Activated T-cell treated with anti-CD3 and anti-CD28 coated beads for 48 hours (primary cell): ENCODE measurements at regions not wholly inside any gene's neighbourhood (a gene's known extent, or its start where the extent isn't known, plus 50 kb on each side); places are given as distances from the start of the nearest gene placed in this dataset.
"Not testable (repeated sequence)": the region's sequence is repeated elsewhere in the genome, so short reads cannot be mapped to it uniquely, and the experiment has no call there.

Experiments
- DNase-seq: peaks from one replicate; pipeline ENCODE4 v3.0.0-alpha.2; 2020; ENCODE audit warnings: low read depth

DNA sequence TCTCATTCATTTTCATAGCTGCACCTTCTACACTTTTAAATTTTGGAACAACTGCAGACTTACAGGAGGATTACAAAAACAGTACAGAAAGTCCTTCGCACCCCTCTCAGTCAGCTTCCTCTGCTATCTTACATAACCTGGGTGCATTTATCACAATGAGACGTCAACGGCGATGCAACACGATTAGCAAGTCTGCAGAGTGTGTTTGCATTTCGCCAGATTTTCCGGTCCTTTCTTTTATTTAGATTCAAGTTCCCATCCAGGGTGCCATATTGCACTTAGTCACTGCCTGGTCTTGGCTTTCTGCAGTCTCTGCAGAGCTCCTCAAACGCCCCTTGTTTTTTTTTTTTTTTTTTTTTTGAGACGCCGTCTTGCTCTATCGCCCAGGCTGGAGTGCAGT, 85.9 kb downstream of the ASMT start:
- DNase-seq, result no peak

DNA sequence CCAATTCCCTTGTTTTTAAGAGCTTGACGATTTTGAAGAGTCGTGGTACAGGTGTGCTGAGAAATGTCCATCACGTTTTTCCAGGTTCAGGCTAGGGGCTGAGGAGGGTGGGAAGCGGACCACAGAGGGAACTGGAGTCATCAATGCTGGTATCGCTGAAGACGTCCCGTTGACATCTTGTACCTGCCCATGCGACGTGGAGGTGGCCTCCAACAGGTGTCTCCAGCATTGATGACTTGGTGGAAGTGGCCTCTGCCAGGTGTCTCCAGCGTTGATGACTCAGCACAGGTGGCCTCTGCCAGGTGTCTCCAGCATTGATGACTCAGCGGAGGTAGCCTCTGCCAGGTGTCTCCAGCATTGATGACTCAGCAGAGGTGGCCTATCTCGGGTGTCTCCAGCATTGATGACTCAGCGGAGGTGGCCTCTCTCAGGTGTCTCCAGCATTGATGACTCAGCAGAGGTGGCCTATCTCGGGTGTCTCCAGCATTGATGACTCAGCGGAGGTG, 86.6 kb downstream of the ASMT start:
- not testable (repeated sequence) for DNase-seq

DNA sequence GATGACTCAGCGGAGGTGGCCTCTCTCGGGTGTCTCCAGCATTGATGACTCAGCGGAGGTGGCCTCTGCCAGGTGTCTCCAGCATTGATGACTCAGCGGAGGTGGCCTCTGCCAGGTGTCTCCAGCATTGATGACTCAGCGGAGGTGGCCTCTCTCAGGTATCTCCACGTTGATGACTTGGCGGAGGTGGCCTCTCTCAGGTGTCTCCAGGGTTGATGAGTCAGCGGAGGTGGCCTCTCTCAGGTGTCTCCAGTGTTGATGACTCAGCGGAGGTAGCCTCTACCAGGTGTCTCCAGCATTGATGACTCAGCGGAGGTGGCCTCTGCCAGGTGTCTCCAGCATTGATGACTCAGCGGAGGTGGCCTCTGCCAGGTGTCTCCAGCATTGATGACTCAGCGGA, 87.3 kb downstream of the ASMT start:
- not testable (repeated sequence) for DNase-seq

DNA sequence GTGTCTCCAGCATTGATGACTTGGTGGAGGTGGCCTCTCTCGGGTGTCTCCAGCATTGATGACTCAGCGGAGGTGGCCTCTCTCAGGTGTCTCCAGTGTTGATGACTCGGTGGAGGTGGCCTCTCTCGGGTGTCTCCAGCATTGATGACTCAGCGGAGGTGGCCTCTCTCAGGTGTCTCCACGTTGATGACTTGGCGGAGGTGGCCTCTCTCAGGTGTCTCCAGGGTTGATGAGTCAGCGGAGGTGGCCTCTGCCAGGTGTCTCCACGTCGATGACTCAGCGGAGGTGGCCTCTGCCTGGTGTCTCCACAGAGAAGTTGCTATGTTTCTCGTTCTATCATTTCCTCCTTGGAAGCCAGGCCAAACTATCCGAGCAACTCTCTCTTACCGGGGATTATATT, 87.7 kb downstream of the ASMT start:
- not testable (repeated sequence) for DNase-seq

DNA sequence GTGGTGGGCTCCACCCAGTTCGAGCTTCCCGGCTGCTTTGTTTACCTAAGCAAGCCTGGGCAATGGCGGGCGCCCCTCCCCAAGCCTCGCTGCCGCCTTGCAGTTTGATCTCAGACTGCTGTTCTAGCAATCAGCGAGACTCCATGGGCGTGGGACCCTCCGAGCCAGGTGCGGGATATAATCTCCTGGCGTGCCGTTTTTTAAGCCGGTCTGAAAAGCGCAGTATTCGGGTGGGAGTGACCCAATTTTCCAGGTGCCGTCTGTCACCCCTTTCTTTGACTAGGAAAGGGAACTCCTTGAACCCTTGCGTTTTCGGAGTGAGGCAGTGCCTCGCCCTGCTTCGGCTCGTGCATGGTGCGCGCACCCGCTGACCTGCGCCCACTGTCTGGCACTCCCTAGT, 94.4 kb downstream of the ASMT start:
- not testable (repeated sequence) for DNase-seq

DNA sequence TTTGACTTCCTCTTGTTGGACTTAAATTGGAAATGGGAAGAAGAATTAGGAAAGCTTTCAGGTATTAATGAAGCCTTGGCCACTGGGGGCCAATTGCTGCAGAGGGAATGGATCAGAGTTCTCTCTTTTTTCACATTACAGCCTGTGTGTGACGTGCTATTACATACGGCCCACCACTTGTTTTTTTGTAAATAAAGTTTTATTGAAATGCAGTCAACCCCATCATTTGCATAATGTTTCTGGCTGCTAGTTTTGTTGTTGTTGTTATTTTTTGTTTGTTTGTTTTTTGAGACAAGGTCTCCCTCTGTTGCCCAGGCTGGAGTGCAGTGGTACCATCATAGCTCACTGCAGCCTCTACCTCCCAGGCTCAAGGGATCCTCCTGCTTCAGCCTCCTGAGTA, 98.4 kb downstream of the ASMT start:
- DNase-seq, result no peak

DNA sequence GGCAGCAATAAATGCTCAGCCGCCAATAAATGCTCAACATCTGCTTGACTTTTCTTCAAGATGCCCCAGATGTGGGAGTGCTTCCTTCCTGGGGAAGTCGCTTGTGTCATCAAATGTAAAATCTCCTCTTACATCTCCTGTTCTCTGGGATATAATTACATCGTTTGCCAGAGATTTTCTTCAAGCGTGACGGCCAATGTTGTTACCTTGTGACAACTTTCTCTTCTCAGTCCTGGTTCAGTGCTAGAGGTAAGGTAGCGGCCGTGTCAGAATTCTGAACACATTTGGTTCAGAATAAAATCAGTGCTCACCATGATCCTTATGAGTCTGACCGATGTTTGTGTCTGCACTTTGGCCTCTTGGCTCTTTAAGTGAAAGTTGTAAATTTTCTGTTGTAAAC, 102.5 kb downstream of the ASMT start:
- DNase-seq, result no peak

DNA sequence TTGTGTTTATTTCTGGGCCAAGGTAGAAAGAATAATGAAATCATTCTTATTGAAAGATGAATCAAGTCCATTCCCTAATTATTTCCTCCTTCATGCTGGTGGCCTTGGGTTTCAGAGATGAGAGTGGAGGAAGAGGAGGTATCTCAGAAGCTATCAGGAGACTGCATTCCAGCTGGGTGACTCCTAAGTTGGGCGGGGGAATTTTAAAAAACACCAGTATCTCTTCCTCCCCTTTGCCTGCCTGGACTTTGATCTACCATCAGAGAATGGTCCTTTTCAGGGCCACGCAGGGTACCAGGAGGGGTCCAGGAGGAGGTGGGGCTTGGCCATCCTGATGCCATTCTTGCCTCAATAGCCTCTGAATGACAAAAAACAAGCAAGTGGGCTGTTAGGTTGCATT, 104.4 kb downstream of the ASMT start:
- no peak for DNase-seq

DNA sequence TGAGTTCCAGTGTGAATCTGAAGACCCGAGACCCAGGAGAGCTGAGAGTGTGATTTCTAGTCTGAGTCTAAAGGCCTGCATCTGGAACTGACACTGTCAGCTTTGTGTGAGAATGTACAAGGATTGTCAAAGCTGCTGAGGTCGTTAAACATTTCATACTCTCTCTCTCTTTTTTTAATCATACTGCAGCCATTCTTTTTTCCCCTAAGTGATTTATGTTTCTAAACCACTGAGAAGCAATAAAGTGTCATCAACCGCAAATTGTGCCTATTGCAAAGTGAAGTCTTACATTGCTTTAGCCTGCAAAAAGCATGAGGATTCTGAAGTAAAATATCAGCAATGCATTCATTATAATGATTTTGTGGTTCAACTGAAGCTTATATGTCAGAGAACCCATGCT, 106.0 kb downstream of the ASMT start:
- no peak for DNase-seq

DNA sequence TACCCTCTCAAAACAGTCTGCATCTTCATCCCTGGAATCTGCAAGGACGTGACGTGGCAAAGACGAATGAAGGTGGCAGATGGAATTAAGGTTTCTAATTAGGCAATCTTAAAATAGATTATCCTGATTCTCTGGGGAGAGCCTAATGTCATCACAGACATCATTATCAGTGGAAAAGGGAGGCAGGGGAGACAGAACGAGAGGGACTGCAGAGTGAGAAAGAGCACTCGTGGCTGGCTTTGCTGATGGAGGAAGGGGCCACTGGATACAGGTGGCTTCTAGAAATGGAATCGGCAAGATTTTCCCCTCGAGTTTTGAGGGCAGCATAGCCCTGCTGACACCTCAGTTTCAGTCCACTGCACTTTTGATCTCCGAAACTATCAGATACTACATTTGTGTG, 110.6 kb downstream of the ASMT start:
- DNase-seq, result no peak

DNA sequence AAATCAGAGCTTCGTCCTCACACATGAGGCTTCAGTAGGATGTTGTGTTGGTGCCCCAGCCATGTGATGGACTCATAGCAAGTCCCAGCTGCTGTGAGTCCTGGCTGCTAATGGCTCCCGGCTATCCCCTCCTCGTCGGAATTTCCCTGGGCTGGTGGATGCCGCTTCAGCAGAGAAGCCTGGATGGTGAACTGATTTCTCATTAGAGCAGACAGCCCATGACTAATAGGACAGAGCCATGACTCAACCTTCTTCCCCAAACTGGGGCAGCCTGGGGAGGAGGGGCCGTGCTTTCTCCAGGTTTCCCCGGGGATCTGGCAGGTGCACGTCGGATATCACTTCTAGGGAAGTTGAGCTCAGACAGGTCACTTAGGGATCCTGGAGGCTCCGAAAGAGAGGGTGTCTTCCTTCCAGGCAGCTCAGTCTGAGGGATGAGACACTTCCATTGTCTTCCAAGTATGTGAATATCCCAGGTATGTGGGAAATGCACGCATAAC, 112.7 kb downstream of the ASMT start:
- DNase-seq, result no peak

DNA sequence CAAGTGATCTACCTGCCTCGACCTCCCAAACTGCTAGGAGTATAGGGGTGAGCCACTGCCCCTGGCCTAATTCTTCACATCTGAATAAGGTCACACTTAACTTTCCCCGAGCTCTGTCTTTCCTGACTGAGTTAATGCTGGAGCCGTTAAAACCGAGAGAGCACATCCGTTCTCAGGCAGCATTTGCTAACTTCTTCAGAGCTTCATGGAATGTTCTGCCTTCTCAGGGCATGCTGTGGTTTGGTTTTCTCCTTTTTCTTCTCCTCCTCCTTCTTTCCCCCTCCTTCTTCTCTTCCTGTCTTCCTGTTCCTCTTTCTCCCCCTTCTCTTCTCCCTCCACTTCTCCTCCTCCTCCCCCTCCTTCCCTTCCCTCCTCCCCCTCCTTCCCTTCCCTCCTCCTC, 119.9 kb downstream of the ASMT start:
- no peak for DNase-seq

DNA sequence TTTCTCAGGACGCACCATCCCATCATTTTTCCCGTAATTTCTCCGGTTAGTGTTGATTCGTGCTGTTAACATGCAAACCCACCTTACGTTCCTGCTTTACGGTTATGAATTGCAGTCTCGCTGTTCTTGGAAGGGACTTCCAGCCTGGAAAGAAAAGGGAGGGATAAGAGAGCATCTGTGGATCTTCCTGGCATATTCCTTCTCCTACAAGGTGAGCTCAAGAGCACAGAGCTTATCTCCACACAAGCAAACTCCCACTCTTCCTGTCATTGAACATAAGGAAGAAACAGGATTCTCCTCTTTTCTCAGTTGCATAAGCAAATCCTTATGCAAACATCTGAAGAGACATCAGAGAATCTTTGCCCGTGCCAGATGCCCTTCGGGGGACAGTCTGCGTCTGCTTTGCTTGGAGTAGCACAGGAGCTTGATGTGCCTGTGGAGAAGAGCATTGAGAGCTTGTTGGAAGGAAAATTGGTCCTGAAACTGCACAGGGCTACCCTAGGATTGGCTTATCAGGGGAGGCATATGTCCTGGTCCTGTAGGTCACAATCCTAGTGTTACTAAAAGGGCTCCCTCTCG, 127.0 kb downstream of the ASMT start:
- DNase-seq, result no peak

DNA sequence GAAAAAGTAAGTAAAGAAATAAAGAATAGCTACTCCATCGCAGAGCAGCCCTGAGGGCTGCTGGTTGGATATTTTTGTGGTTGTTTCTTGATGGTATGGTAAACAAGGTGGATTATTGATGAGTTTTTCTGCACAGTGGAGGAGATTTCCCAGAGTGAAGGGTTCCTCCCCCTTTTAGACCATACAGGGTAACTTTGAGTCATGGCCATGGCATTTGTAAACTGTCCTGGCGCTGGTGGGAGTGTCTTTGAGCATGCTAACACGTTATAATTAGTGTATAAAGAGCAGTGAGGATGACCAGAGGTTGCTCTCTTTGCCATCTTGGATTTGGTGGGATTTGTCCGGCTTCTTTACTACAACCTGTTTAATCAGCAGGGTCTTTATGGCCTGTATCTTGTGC, 128.2 kb downstream of the ASMT start:
- no peak for DNase-seq

DNA sequence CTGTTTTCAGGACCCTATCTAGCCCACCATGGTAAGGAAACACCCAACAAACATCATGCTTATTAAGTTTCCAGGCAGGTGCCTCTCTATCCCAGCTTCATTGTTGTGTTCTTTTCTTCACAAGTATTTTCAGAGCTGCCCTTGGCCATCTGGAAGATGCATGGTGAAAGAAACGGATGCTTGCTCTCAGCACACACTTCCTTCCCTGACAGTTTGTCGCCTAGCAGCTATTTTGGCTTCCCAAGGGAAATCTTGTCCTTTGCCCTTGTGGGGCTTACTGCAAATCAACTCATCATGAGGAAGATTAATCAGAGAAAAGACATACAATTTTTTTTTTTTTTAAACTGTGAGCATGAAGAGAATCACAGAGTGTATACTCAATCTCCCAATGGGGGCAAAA, 128.8 kb downstream of the ASMT start:
- no peak for DNase-seq

DNA sequence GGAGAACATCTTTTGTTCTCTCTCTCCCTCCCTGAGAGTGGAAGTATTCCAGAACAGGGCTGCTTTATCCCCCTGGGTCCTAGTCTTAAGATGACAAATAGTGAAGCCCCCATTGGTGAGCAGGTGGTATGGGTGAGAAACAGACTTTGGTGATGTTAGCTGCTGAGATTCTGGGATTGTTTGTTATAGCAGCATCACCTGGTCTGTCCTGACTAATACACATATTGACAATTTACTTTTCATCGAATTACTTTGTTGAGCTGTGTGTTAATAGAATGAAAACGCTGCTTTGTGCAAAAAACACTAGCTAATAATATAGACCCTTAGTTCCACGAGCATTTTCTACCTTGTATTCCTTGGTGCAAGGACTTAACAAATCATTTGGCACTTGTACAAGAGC, 133.5 kb downstream of the ASMT start:
- no peak for DNase-seq

DNA sequence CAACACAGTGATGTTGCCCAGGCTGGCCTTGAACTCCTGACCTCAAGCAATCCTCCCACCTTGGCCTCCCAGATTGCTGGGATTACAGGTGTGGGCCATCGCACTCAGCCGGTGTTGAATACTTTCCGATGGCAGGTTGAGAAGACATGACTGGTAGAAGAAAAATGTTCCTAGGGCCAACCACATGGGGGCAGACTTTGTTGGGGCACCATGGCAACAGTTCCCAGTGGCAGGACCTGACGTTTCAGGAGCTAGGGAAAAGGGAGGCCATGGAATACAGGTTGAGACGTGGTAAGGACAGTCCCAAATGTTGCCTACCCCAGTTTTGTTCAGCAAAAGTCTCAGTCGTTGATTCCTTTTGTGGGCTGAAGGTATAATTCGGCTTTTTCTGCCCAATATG, 134.6 kb downstream of the ASMT start:
- DNase-seq, result no peak

DNA sequence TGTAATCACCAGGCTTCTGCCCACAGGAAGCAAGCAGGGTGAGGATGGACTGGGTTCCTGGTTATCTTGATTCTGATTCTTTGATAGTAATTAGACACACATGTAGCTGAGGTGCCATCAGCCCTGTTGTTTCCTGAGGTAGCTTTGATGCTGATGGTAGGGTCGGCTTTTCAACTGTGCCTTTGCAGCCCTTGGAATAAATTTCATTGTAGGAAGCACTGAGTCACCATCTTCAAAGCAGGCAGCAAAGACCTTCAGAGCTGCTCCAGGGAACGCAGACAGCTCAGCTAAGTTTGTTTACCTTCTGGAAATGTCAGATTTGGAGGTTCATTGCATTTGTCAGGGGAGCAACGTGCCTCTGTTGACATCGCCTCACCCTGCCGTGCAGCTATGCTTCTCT, 135.4 kb downstream of the ASMT start:
- no peak for DNase-seq

DNA sequence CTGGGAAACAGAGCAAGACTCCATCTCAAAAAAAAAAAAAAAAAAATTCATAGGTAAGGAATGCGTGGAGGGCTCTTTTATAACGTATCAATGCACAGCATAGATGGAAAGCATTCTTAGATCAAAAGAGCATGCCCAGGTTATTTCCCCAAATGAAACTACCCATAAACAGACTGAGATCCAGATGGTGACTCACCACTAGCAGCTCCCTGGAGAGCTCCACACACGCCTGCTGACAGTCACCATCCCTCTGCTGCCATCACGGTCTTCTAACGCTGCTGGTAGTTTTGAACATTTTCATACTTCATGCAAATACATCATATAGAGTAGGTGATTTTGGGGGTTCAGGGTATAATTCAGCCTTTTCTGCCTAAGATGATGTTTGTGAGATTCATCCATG, 136.9 kb downstream of the ASMT start:
- DNase-seq, result no peak

DNA sequence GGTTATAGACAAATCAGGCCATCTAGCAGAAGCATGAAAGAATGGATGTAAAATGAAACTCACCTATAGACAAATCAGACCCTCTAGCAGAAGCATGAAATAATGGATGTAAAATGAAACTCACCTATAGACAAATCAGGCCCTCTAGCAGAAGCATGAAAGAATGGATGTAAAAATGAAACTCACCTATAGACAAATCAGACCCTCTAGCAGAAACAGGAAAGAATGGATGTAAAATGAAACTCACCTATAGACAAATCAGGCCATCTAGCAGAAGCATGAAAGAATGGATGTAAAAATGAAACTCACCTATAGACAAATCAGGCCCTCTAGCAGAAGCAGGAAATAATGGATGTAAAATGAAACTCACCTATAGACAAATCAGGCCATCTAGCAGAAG, 137.9 kb downstream of the ASMT start:
- DNase-seq, result not testable (repeated sequence)

DNA sequence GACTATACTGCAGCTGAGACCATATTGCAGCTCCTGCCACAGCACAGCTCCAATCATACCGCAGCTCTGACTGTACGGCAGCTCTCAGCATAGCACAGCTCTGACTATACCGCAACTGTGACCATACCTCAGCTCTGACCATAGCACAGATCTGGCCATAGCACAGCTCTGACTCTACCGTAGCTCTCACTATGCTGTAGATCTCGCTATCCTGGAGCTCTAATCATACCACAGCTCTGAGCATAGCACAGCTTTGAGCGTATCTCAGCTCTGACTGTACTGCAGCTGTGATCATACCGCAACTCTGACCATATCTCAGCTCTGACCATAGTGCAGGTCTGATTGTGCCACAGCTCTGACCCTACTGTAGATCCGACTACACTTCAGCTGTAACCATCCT, 139.2 kb downstream of the ASMT start:
- no peak for DNase-seq

DNA sequence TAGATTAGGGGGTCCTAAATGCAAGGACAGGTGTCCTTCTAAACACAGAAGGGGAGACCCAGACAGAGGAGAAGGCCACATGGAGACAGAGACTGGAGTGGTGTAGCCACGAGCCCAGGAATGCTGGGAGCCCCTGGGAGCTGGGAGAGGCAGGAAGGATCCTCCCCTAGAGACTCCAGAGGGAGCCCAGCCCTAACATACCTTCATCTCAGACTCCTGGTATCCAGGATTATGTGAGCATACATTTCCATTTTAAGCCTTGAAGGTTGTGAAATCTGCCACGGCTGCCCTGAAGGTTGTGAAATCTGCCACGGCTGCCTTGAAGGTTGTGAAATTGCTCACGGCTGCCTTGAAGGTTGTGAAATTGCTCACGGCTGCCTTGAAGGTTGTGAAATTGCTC, 148.4 kb downstream of the ASMT start:
- DNase-seq, result no peak

DNA sequence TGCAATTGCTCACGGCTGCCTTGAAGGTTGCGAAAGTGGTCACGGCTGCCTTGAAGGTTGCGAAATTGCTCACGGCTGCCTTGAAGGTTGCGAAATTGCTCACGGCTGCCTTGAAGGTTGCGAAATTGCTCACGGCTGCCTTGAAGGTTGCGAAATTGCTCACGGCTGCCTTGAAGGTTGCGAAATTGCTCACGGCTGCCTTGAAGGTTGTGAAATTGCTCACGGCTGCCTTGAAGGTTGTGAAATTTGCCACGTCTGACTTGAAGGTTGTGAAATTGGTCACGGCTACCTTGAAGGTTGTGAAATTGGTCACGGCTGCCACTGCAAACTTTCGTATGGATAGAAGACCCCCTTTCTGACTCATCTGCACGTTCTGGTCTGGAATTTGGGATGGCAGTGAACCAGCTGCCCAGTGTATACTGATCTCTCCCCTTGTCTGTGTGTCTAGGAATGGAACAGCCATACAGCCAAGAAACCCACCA, 150.1 kb downstream of the ASMT start:
- DNase-seq, result peak; percentile 2

DNA sequence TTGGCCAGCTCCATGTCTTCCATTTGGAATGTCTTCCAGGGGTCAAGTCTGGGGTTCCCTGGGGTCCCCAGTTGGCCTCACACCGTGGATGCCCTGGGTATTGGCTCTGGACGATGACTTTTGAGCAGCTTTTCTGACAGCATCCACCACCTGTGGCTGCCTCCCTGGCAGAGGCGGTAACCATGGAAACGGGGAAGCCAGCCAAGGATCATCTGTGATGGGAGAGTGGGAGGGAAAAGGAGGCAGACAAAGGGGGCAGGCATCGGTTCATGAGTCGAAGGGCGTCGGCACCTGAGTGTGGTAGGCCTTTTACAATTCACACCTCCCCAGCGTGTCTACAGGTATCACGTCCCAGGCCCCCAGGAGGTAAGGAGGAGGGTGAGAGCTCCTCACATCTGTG, 152.2 kb downstream of the ASMT start:
- DNase-seq, result no peak
